HG02840 (cell line): ENCODE measurements at regions not wholly inside any gene's neighbourhood (a gene's known extent, or its start where the extent isn't known, plus 50 kb on each side); places are given as distances from the start of the nearest gene placed in this dataset.
A peak's percentile ranks its signal among the peaks of the same experiment; 100 is the strongest.
"Not testable (repeated sequence)": the region's sequence is repeated elsewhere in the genome, so short reads cannot be mapped to it uniquely, and the experiment has no call there.

ENCODE experiments used
- ATAC-seq: cut with Tn5 transposase; IDR thresholded peaks from one replicate; pipeline ENCODE4 v1.9.1; 2021; ENCODE audit warnings: mild to moderate bottlenecking, moderate library complexity, moderate number of reproducible peaks; ENCODE audit not compliant: unreplicated experiment, low FRiP score

GRCh38 chr3:72161285-72161684, 376.3 kb upstream of the PROK2 start:
- ATAC-seq, result not testable (repeated sequence)

GRCh38 chr3:72160351-72160750, 375.4 kb upstream of the PROK2 start:
- ATAC-seq, result no peak

GRCh38 chr3:72159487-72159886, 374.5 kb upstream of the PROK2 start:
- ATAC-seq, result no peak

- ATAC-seq, result no peak
Measured at GRCh38 chr3:72158639-72159326, 373.8 kb upstream of the PROK2 start.

GRCh38 chr3:72157748-72158638, 373.0 kb upstream of the PROK2 start:
- peak; percentile 58 for ATAC-seq

- no peak for ATAC-seq
Measured at GRCh38 chr3:72155391-72156064, 370.6 kb upstream of the PROK2 start.

GRCh38 chr3:72154391-72155335, 369.7 kb upstream of the PROK2 start:
- no peak for ATAC-seq

GRCh38 chr3:72153477-72154314, 368.7 kb upstream of the PROK2 start:
- ATAC-seq, result no peak

- no peak for ATAC-seq
Measured at GRCh38 chr3:72152551-72153476, 367.9 kb upstream of the PROK2 start.

GRCh38 chr3:72151465-72152238, 366.7 kb upstream of the PROK2 start:
- ATAC-seq, result no peak

- no peak for ATAC-seq
Measured at GRCh38 chr3:72150634-72151412, 365.9 kb upstream of the PROK2 start.

GRCh38 chr3:72149645-72150300, 364.8 kb upstream of the PROK2 start:
- no peak for ATAC-seq

GRCh38 chr3:72147600-72147999, 362.7 kb upstream of the PROK2 start:
- no peak for ATAC-seq

- no peak for ATAC-seq
Measured at GRCh38 chr3:72145506-72146380, 360.8 kb upstream of the PROK2 start.
